SK-N-MC (cell line): ENCODE measurements at regions not wholly inside any gene's neighbourhood (a gene's known extent, or its start where the extent isn't known, plus 50 kb on each side); places are given as distances from the start of the nearest gene placed in this dataset.

Source experiments
- EZH2 ChIP-seq: fragments of 200-600 bp; sonication (generic); IDR thresholded peaks from one replicate; pipeline ENCODE4 v1.6.1; 2017; ENCODE audit warnings: antibody characterized with exemption
- POLR2AphosphoS5 ChIP-seq: IDR thresholded peaks from 2 replicates; pipeline ENCODE4 v1.6.1; 2012; ENCODE audit warnings: mild to moderate bottlenecking, low read depth, low read length, borderline replicate concordance

DNA sequence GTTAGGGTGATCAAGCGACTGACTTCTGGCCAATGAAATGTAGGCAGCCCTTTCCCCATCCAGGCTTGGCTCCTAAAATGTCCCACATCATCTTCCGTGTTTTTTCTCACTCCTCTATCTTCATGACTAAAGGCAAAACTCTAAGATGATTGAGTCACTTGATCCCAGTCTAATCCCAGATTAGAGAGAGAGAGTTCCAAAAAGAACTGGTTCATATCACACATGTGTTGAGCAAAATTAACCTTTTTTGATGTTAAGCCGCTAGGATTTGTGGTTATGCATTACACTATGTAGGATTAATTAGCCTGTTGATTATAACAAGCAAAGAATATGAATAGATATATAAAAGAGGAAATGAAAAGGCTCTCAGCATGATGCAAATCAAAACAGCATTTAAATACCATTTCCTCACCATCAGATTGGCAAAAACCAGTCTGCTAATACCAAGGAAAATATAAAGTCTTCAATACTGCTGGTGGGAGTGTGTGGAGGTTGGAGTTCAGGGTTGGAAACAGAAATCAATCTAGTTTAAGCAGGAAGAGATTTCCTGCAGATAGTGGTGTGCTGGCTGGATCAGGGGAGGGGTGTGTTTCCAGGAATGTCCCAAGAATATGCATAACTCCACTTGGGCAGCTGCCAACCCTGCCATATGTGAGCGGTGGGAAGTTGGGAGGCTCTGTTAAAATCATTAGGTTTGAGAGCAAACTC, 187.6 kb upstream of the S1PR3 start:
- TF ChIP-seq POLR2AphosphoS5, result no peak
- TF ChIP-seq EZH2, result no peak
